ENCODE measurements at regions not wholly inside any gene's neighbourhood (a gene's known extent, or its start where the extent isn't known, plus 50 kb on each side); places are given as distances from the start of the nearest gene placed in this dataset.
"Not testable (repeated sequence)": the region's sequence is repeated elsewhere in the genome, so short reads cannot be mapped to it uniquely, and the experiment has no call there.

DNA sequence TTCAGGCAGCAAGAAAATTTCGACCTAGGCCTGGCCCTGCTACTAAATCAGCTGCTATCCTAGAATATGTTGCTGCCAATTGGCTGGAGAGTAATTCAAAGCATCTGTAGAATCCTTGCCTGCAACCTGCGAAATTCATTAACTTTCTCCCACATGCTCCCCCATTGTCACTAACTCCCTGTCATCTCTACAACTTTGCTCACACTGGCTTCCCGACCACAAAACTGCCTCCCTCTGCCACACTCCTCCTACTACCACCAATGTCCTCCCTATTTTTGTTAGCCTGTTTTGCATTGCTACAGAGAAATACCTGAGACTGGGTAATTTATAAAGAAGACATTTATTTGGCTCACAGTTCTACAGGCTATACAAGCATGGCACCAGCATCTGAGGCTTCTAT, 570.6 kb downstream of the INSC start:
- no peak overlapping the region for H3K27ac ChIP-seq (ENCODE audit: low read depth, low read length)
- DNase-seq (ENCODE audit: low read depth, low spot score) (no peak), ATAC-seq (no peak)
- H4K20me1 ChIP-seq (ENCODE audit: insufficient read depth) = no peaks in the 10 kb centered on the region; the same call in 1 of the 2 replicates
- no peak overlapping the region for H2AFZ ChIP-seq (ENCODE audit: low read depth, low read length, poor library complexity, severe bottlenecking)
- no peaks in the 10 kb centered on the region for H3K79me2 ChIP-seq (ENCODE audit: insufficient read depth, low read length)
- 0 out of 2 replicates have a peak, but pooled peaks cover 3% of the 10 kb centered on the region for H3K9me2 ChIP-seq (ENCODE audit: insufficient read depth)
- H3K9ac ChIP-seq (ENCODE audit: low read length) = no peak overlapping the region
- no peaks in the 10 kb centered on the region for H3K4me1 ChIP-seq (ENCODE audit: control insufficient read depth in 1 of 2, insufficient read depth in 2 of 2, low read length in 2 of 2)
- no peaks in the 10 kb centered on the region for H3K36me3 ChIP-seq (ENCODE audit: control insufficient read depth in 1 of 2, insufficient read depth in 2 of 2, low read length in 2 of 2)
- TF ChIP-seq, protein P1, sequence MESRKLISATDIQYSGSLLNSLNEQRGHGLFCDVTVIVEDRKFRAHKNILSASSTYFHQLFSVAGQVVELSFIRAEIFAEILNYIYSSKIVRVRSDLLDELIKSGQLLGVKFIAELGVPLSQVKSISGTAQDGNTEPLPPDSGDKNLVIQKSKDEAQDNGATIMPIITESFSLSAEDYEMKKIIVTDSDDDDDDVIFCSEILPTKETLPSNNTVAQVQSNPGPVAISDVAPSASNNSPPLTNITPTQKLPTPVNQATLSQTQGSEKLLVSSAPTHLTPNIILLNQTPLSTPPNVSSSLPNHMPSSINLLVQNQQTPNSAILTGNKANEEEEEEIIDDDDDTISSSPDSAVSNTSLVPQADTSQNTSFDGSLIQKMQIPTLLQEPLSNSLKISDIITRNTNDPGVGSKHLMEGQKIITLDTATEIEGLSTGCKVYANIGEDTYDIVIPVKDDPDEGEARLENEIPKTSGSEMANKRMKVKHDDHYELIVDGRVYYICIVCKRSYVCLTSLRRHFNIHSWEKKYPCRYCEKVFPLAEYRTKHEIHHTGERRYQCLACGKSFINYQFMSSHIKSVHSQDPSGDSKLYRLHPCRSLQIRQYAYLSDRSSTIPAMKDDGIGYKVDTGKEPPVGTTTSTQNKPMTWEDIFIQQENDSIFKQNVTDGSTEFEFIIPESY (IDR thresholded peaks at IDR 0.05; ENCODE audit: extremely low read depth, insufficient replicate concordance, low read length) = no peak
- TF ChIP-seq ELF1 (IDR thresholded peaks at IDR 0.05; ENCODE audit: borderline replicate concordance, low read depth) = no peak
- TF ChIP-seq POLR2A (IDR thresholded peaks at IDR 0.05; ENCODE audit: borderline replicate concordance, extremely low read depth, insufficient read depth, insufficient read length) = no peak
- no peak for TF ChIP-seq CBX3 (IDR thresholded peaks at IDR 0.05; ENCODE audit: low read depth)
- TF ChIP-seq, protein P2, sequence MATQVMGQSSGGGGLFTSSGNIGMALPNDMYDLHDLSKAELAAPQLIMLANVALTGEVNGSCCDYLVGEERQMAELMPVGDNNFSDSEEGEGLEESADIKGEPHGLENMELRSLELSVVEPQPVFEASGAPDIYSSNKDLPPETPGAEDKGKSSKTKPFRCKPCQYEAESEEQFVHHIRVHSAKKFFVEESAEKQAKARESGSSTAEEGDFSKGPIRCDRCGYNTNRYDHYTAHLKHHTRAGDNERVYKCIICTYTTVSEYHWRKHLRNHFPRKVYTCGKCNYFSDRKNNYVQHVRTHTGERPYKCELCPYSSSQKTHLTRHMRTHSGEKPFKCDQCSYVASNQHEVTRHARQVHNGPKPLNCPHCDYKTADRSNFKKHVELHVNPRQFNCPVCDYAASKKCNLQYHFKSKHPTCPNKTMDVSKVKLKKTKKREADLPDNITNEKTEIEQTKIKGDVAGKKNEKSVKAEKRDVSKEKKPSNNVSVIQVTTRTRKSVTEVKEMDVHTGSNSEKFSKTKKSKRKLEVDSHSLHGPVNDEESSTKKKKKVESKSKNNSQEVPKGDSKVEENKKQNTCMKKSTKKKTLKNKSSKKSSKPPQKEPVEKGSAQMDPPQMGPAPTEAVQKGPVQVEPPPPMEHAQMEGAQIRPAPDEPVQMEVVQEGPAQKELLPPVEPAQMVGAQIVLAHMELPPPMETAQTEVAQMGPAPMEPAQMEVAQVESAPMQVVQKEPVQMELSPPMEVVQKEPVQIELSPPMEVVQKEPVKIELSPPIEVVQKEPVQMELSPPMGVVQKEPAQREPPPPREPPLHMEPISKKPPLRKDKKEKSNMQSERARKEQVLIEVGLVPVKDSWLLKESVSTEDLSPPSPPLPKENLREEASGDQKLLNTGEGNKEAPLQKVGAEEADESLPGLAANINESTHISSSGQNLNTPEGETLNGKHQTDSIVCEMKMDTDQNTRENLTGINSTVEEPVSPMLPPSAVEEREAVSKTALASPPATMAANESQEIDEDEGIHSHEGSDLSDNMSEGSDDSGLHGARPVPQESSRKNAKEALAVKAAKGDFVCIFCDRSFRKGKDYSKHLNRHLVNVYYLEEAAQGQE (IDR thresholded peaks at IDR 0.05; ENCODE audit: low read depth) = no peak
- TF ChIP-seq EZH2 (IDR thresholded peaks at IDR 0.05) = no peak
- no peak overlapping the region for H3K4me3 ChIP-seq (replicated peaks in 1 of 2; ENCODE audit: low read depth in 1 of 2, low read length in 2 of 2)
- no TSS peak for BruUV-seq (replicated peaks)
- intact Hi-C loops (cut with micrococcal nuclease) = no loop called here
- no peaks in the 10 kb centered on the region for H3K27me3 ChIP-seq (ENCODE audit: insufficient read depth, low read length)
- no peak overlapping the region for H3K4me2 ChIP-seq (ENCODE audit: low read length)
- POLR2A ChIA-PET = no interaction called here
- CTCF ChIA-PET = no interaction called here
- RAD21 ChIA-PET (ENCODE audit: low non-redundant PET in 1 of 2, low total read pairs in 2 of 2, uncharacterized antibody in 2 of 2, unreplicated experiment in 2 of 2) = no interaction called here
- no peaks in the 10 kb centered on the region for H3K9me3 ChIP-seq (ENCODE audit: control insufficient read depth in 1 of 2, insufficient read depth in 1 of 2, low read depth in 1 of 2, low read length in 2 of 2)

DNA sequence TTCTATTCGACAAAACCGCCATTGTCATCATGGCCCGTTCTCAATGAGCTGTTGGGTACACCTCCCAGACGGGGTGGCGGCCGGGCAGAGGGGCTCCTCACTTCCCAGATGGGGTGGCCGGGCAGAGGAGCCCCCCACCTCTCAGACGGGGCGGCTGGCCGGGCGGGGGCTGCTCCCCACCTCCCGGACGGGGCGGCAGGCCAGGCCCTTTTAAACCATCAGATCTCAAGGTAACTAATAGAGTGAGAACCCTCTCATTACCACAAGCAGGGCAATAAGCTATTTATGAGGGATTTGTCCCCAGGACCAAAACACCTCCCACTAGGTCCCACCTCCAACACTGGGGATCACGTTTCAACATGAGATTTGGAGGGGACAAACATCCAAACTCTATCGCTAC, 571.5 kb downstream of the INSC start:
- ATAC-seq; H3K9me2 ChIP-seq (ENCODE audit: insufficient read depth); RAD21 ChIA-PET (ENCODE audit: low non-redundant PET in 1 of 2, low total read pairs in 2 of 2, uncharacterized antibody in 2 of 2, unreplicated experiment in 2 of 2); H3K9me3 ChIP-seq (ENCODE audit: control insufficient read depth in 1 of 2, insufficient read depth in 1 of 2, low read depth in 1 of 2, low read length in 2 of 2); H3K36me3 ChIP-seq (ENCODE audit: control insufficient read depth in 1 of 2, insufficient read depth in 2 of 2, low read length in 2 of 2); H3K27ac ChIP-seq (ENCODE audit: low read depth, low read length); H3K79me2 ChIP-seq (ENCODE audit: insufficient read depth, low read length); BruUV-seq (replicated peaks); H3K4me3 ChIP-seq (replicated peaks in 1 of 2; ENCODE audit: low read depth in 1 of 2, low read length in 2 of 2); H3K4me2 ChIP-seq (ENCODE audit: low read length); H3K27me3 ChIP-seq (ENCODE audit: insufficient read depth, low read length); CTCF ChIA-PET; H3K4me1 ChIP-seq (ENCODE audit: control insufficient read depth in 1 of 2, insufficient read depth in 2 of 2, low read length in 2 of 2); H4K20me1 ChIP-seq (ENCODE audit: insufficient read depth); DNase-seq (ENCODE audit: low read depth, low spot score); POLR2A ChIA-PET; H2AFZ ChIP-seq (ENCODE audit: low read depth, low read length, poor library complexity, severe bottlenecking); intact Hi-C loops (cut with micrococcal nuclease); H3K9ac ChIP-seq (ENCODE audit: low read length): not testable (repeated sequence)

Data from HCT116 (cell line).